ENCODE measurements at regions not wholly inside any gene's neighbourhood (a gene's known extent, or its start where the extent isn't known, plus 50 kb on each side); places are given as distances from the start of the nearest gene placed in this dataset.
"Not testable (repeated sequence)": the region's sequence is repeated elsewhere in the genome, so short reads cannot be mapped to it uniquely, and the experiment has no call there.

- DNase-seq: no peak
These were observed 455.6 kb downstream of the HS3ST3B1 start for GRCh38 chr17:14756479-14756878.

- peak; percentile 80 for DNase-seq
These were observed 454.1 kb downstream of the HS3ST3B1 start for GRCh38 chr17:14755002-14755401.

- no peak for DNase-seq
These were observed 452.5 kb downstream of the HS3ST3B1 start for GRCh38 chr17:14753383-14753782.

GRCh38 chr17:14752011-14752410, 451.1 kb downstream of the HS3ST3B1 start:
- peak; percentile 72 for DNase-seq

- DNase-seq: no peak
These were observed 450.0 kb downstream of the HS3ST3B1 start for GRCh38 chr17:14750866-14751265.

GRCh38 chr17:14749269-14749668, 448.4 kb downstream of the HS3ST3B1 start:
- DNase-seq: no peak

GRCh38 chr17:14748036-14748710, 447.3 kb downstream of the HS3ST3B1 start:
- DNase-seq: peak; percentile 57

- peak; percentile 85 for DNase-seq
These were observed 446.7 kb downstream of the HS3ST3B1 start for GRCh38 chr17:14747603-14747950.

GRCh38 chr17:14746822-14747602, 446.1 kb downstream of the HS3ST3B1 start:
- no peak for DNase-seq

- DNase-seq: peak; percentile 55
These were observed 444.7 kb downstream of the HS3ST3B1 start for GRCh38 chr17:14745541-14745940.

- peak; percentile 62 for DNase-seq
These were observed 444.0 kb downstream of the HS3ST3B1 start for GRCh38 chr17:14744761-14745473.

- peak; percentile 45 for DNase-seq
These were observed 440.6 kb downstream of the HS3ST3B1 start for GRCh38 chr17:14741491-14741890.

- DNase-seq: no peak
These were observed 439.0 kb downstream of the HS3ST3B1 start for GRCh38 chr17:14739656-14740431.

- no peak for DNase-seq
These were observed 437.7 kb downstream of the HS3ST3B1 start for GRCh38 chr17:14738652-14738988.

GRCh38 chr17:14737984-14738651, 437.2 kb downstream of the HS3ST3B1 start:
- peak; percentile 99 for DNase-seq

GRCh38 chr17:14736631-14737030, 435.8 kb downstream of the HS3ST3B1 start:
- no peak for DNase-seq

- DNase-seq: no peak
These were observed 432.5 kb downstream of the HS3ST3B1 start for GRCh38 chr17:14733376-14733775.

GRCh38 chr17:14732211-14732610, 431.3 kb downstream of the HS3ST3B1 start:
- DNase-seq: no peak

- DNase-seq: no peak
These were observed 430.7 kb downstream of the HS3ST3B1 start for GRCh38 chr17:14731591-14731990.

GRCh38 chr17:14730821-14731220, 429.9 kb downstream of the HS3ST3B1 start:
- DNase-seq: peak; percentile 32

- DNase-seq: no peak
These were observed 424.8 kb downstream of the HS3ST3B1 start for GRCh38 chr17:14725729-14726128.

- DNase-seq: no peak
These were observed 423.9 kb downstream of the HS3ST3B1 start for GRCh38 chr17:14724770-14725169.

- not testable (repeated sequence) for DNase-seq
These were observed 422.5 kb downstream of the HS3ST3B1 start for GRCh38 chr17:14723349-14723748.
